ENCODE measurements at regions not wholly inside any gene's neighbourhood (a gene's known extent, or its start where the extent isn't known, plus 50 kb on each side); places are given as distances from the start of the nearest gene placed in this dataset.

GRCh38 chr10:91007655-91008054 lies 86.8 kb upstream of the ANKRD1 start:
- Mint-ChIP-seq H3K9me3 (no peaks in the 10 kb centered on the region), H3K27me3 (peaks cover 17% of the 10 kb centered on the region), H3K27ac (no peak overlapping the region), H3K36me3 (ENCODE audit: low read depth) (no peaks in the 10 kb centered on the region), H3K4me3 (no peak overlapping the region), H3K4me1 (peaks cover 26% of the 10 kb centered on the region)
- ChIA-PET CTCF (interaction anchor here (1.7 to 8.7 kb wide), 4 partner anchors 10 to 248 kb away, joined by 6 to 133 read pairs (median 13); no protein-coding TSS in a partner anchor), POLR2A (interaction anchor here (0.8 to 2.1 kb wide), 6 partner anchors 26 to 243 kb away, joined by 3 to 8 read pairs (median 5); no protein-coding TSS in a partner anchor)
- no peak for DNase-seq

- Mint-ChIP-seq H3K4me3 (no peak overlapping the region), H3K9me3 (no peaks in the 10 kb centered on the region), H3K27ac (no peak overlapping the region), H3K36me3 (ENCODE audit: low read depth) (no peaks in the 10 kb centered on the region), H3K27me3 (peaks cover 17% of the 10 kb centered on the region), H3K4me1 (peaks cover 26% of the 10 kb centered on the region)
- no peak for DNase-seq
- POLR2A ChIA-PET, result no interaction called here
- CTCF ChIA-PET, result interaction anchor here (0.7 to 8.7 kb wide), 4 partner anchors 9 to 241 kb away, joined by 3 to 133 read pairs (median 4); no protein-coding TSS in a partner anchor
These were observed 88.2 kb upstream of the ANKRD1 start for GRCh38 chr10:91009121-91009520.

GRCh38 chr10:91010952-91011351 lies 90.1 kb upstream of the ANKRD1 start:
- Mint-ChIP-seq H3K4me3 (no peak overlapping the region), H3K36me3 (ENCODE audit: low read depth) (no peaks in the 10 kb centered on the region), H3K27me3 (peaks cover 8% of the 10 kb centered on the region), H3K4me1 (peaks cover 24% of the 10 kb centered on the region), H3K9me3 (no peaks in the 10 kb centered on the region), H3K27ac (no peak overlapping the region)
- POLR2A ChIA-PET, result no interaction called here
- no peak for DNase-seq
- CTCF ChIA-PET, result interaction anchor here (8.7 kb wide), 1 partner anchor 239 kb away, joined by 133 read pairs; no protein-coding TSS in a partner anchor

GRCh38 chr10:91012502-91012901 lies 91.6 kb upstream of the ANKRD1 start:
- CTCF ChIA-PET, result interaction anchor here (1.3 kb wide), 1 partner anchor 239 kb away, joined by 6 read pairs; no protein-coding TSS in a partner anchor
- POLR2A ChIA-PET, result interaction anchor here (0.7 kb wide), 1 partner anchor 222 kb away, joined by 3 read pairs; no protein-coding TSS in a partner anchor
- Mint-ChIP-seq H3K27me3 (peaks cover 8% of the 10 kb centered on the region), H3K4me3 (no peak overlapping the region), H3K27ac (no peak overlapping the region), H3K36me3 (ENCODE audit: low read depth) (no peaks in the 10 kb centered on the region), H3K4me1 (peaks cover 10% of the 10 kb centered on the region), H3K9me3 (no peaks in the 10 kb centered on the region)
- no peak for DNase-seq

- ChIA-PET CTCF (no interaction called here), POLR2A (no interaction called here)
- no peaks in the 10 kb centered on the region for H3K36me3 Mint-ChIP-seq (ENCODE audit: low read depth)
- DNase-seq, result no peak
- no peaks in the 10 kb centered on the region for H3K9me3 Mint-ChIP-seq
- no peak overlapping the region for H3K27ac Mint-ChIP-seq
- no peaks in the 10 kb centered on the region for H3K4me1 Mint-ChIP-seq
- no peak overlapping the region for H3K4me3 Mint-ChIP-seq
- H3K27me3 Mint-ChIP-seq, result peaks cover 11% of the 10 kb centered on the region
These were observed 93.1 kb upstream of the ANKRD1 start for GRCh38 chr10:91013985-91014384.

GRCh38 chr10:91017198-91017597 lies 96.3 kb upstream of the ANKRD1 start:
- Mint-ChIP-seq H3K36me3 (ENCODE audit: low read depth) (no peaks in the 10 kb centered on the region), H3K4me3 (no peak overlapping the region), H3K4me1 (no peaks in the 10 kb centered on the region), H3K27me3 (peaks cover 10% of the 10 kb centered on the region), H3K9me3 (no peaks in the 10 kb centered on the region), H3K27ac (no peak overlapping the region)
- no peak for DNase-seq
- ChIA-PET CTCF (interaction anchor here (0.7 to 1.0 kb wide), 3 partner anchors 11 to 145 kb away, joined by 3 to 6 read pairs (median 3); no protein-coding TSS in a partner anchor), POLR2A (interaction anchor here (0.9 to 1.2 kb wide), 2 partner anchors 11 to 145 kb away, joined by 3 read pairs; no protein-coding TSS in a partner anchor)

GRCh38 chr10:91021901-91022300 lies 101.0 kb upstream of the ANKRD1 start:
- Mint-ChIP-seq H3K36me3 (ENCODE audit: low read depth) (no peaks in the 10 kb centered on the region), H3K9me3 (peaks cover 2% of the 10 kb centered on the region), H3K27me3 (peaks cover 28% of the 10 kb centered on the region), H3K4me1 (no peaks in the 10 kb centered on the region), H3K27ac (no peak overlapping the region), H3K4me3 (no peak overlapping the region)
- ChIA-PET POLR2A (no interaction called here), CTCF (no interaction called here)
- DNase-seq, result no peak

GRCh38 chr10:91022390-91022789 lies 101.5 kb upstream of the ANKRD1 start:
- H3K4me3 Mint-ChIP-seq, result no peak overlapping the region
- POLR2A ChIA-PET, result no interaction called here
- H3K9me3 Mint-ChIP-seq, result peaks cover 2% of the 10 kb centered on the region
- CTCF ChIA-PET, result no interaction called here
- H3K27me3 Mint-ChIP-seq, result peaks cover 29% of the 10 kb centered on the region
- H3K4me1 Mint-ChIP-seq, result no peaks in the 10 kb centered on the region
- no peak for DNase-seq
- no peak overlapping the region for H3K27ac Mint-ChIP-seq
- no peaks in the 10 kb centered on the region for H3K36me3 Mint-ChIP-seq (ENCODE audit: low read depth)

GRCh38 chr10:91022924-91023699 lies 102.2 kb upstream of the ANKRD1 start:
- no peaks in the 10 kb centered on the region for H3K4me1 Mint-ChIP-seq
- H3K4me3 Mint-ChIP-seq, result no peak overlapping the region
- H3K36me3 Mint-ChIP-seq (ENCODE audit: low read depth), result no peaks in the 10 kb centered on the region
- peaks cover 2% of the 10 kb centered on the region for H3K9me3 Mint-ChIP-seq
- H3K27me3 Mint-ChIP-seq, result peaks cover 28% of the 10 kb centered on the region
- DNase-seq, result no peak
- no peak overlapping the region for H3K27ac Mint-ChIP-seq
- POLR2A ChIA-PET, result no interaction called here
- CTCF ChIA-PET, result no interaction called here

- Mint-ChIP-seq H3K27me3 (peaks cover 29% of the 10 kb centered on the region), H3K9me3 (peaks cover 2% of the 10 kb centered on the region), H3K4me3 (no peak overlapping the region), H3K36me3 (ENCODE audit: low read depth) (no peaks in the 10 kb centered on the region), H3K4me1 (no peaks in the 10 kb centered on the region), H3K27ac (no peak overlapping the region)
- ChIA-PET CTCF (no interaction called here), POLR2A (no interaction called here)
- no peak for DNase-seq
These were observed 103.0 kb upstream of the ANKRD1 start for GRCh38 chr10:91023700-91024398.

- peaks cover 2% of the 10 kb centered on the region for H3K9me3 Mint-ChIP-seq
- no peak overlapping the region for H3K27ac Mint-ChIP-seq
- H3K36me3 Mint-ChIP-seq (ENCODE audit: low read depth), result no peaks in the 10 kb centered on the region
- POLR2A ChIA-PET, result no interaction called here
- no peaks in the 10 kb centered on the region for H3K4me1 Mint-ChIP-seq
- H3K4me3 Mint-ChIP-seq, result no peak overlapping the region
- no peak for DNase-seq
- H3K27me3 Mint-ChIP-seq, result peaks cover 29% of the 10 kb centered on the region
- CTCF ChIA-PET, result no interaction called here
These were observed 103.7 kb upstream of the ANKRD1 start for GRCh38 chr10:91024541-91024940.

GRCh38 chr10:91032611-91033206 lies 111.8 kb upstream of the ANKRD1 start:
- no peak overlapping the region for H3K4me3 Mint-ChIP-seq
- DNase-seq, result no peak
- POLR2A ChIA-PET, result interaction anchor here (2.0 kb wide), 1 partner anchor 25 kb away, joined by 8 read pairs; no protein-coding TSS in a partner anchor
- peaks cover 2% of the 10 kb centered on the region for H3K9me3 Mint-ChIP-seq
- H3K27me3 Mint-ChIP-seq, result peaks cover 6% of the 10 kb centered on the region
- CTCF ChIA-PET, result interaction anchor here (2.1 kb wide), 1 partner anchor 219 kb away, joined by 11 read pairs; no protein-coding TSS in a partner anchor
- H3K27ac Mint-ChIP-seq, result no peak overlapping the region
- H3K36me3 Mint-ChIP-seq (ENCODE audit: low read depth), result peaks cover 4% of the 10 kb centered on the region
- H3K4me1 Mint-ChIP-seq, result peaks cover 20% of the 10 kb centered on the region
